Omental fat pad (tissue), 3 donors: ENCODE measurements at regions not wholly inside any gene's neighbourhood (a gene's known extent, or its start where the extent isn't known, plus 50 kb on each side); places are given as distances from the start of the nearest gene placed in this dataset.

Experiments used
- ATAC-seq: fragments of 150-250 bp; one replicate; pipeline ENCODE4 v1.9.1; 2016; ENCODE audit warnings: mild to moderate bottlenecking, moderate library complexity; ENCODE audit not compliant: low FRiP score
- DNase-seq: peaks from one replicate; pipeline ENCODE4 v3.0.0-alpha.2; 2019; ENCODE audit warnings: low spot score
- TF ChIP-seq, protein P1 (sequence below), 3 donors: fragments of 450-650 bp; IDR thresholded peaks; one replicate each; pipeline ENCODE4 v1.5.1; 2016 to 2017; ENCODE audit warnings: antibody characterized with exemption in 3 of 3, mild to moderate bottlenecking in 3 of 3, moderate library complexity in 2 of 3

GRCh38 chr2:8211384-8211783, 470.5 kb upstream of the ID2 start:
- DNase-seq, result no peak
- TF ChIP-seq, protein P1, sequence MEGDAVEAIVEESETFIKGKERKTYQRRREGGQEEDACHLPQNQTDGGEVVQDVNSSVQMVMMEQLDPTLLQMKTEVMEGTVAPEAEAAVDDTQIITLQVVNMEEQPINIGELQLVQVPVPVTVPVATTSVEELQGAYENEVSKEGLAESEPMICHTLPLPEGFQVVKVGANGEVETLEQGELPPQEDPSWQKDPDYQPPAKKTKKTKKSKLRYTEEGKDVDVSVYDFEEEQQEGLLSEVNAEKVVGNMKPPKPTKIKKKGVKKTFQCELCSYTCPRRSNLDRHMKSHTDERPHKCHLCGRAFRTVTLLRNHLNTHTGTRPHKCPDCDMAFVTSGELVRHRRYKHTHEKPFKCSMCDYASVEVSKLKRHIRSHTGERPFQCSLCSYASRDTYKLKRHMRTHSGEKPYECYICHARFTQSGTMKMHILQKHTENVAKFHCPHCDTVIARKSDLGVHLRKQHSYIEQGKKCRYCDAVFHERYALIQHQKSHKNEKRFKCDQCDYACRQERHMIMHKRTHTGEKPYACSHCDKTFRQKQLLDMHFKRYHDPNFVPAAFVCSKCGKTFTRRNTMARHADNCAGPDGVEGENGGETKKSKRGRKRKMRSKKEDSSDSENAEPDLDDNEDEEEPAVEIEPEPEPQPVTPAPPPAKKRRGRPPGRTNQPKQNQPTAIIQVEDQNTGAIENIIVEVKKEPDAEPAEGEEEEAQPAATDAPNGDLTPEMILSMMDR (IDR thresholded peaks at IDR 0.05), result no peak
- ATAC-seq, result no peak

DNA sequence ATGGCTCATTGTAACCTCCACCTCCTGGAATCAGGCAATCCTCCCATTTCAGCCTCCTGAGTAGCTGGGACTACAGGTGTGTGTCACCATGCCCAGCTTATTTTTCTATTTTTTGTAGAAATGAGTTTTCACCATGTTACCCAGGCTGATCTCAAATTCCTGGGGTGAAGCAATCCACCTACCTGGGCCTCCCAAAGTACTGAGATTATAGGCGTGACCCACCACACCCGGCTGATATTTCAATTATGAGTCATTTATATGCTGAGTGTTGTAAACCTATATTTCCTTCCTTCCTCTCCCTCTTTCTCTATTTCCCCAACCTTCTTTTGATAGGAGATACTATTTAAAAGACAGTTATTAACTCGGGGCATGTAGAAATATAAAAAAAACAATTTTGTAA, 469.6 kb upstream of the ID2 start:
- no peak for ATAC-seq
- TF ChIP-seq, protein P1 (IDR thresholded peaks at IDR 0.05), result no peak
- DNase-seq, result no peak

- TF ChIP-seq, protein P1 (IDR thresholded peaks at IDR 0.05), result no peak
Observed at GRCh38 chr2:8214036-8214615, 467.7 kb upstream of the ID2 start.

GRCh38 chr2:8215159-8215863, 466.5 kb upstream of the ID2 start:
- DNase-seq (no peak), ATAC-seq (no peak)
- TF ChIP-seq, protein P1 (IDR thresholded peaks at IDR 0.05), result no peak

More at GRCh38 chr2:8214036-8214615, 467.7 kb upstream of the ID2 start:
- ATAC-seq (no peak), DNase-seq (no peak)

DNA sequence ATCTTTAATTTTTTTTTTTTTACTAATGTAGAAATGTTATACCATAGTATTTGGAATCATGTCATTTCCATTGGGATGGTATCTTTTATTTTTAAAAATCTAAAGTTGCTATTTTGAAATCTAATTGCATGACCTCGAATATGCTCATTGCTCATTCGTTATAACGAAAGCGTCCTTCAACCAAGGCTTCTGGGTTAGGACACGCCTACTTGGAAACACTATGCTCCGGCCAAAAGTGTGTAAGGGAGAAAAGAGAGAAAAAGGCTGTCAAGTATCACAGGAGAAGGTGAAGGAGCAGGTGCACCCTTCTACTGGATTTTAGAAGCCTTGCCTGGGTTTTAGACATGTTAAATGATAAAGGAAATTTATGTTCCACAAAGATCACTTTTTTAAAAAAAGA, 465.9 kb upstream of the ID2 start:
- ATAC-seq, result peak; percentile 51
- no peak for DNase-seq
- TF ChIP-seq, protein P1 (IDR thresholded peaks at IDR 0.05), result no peak

- DNase-seq (no peak), ATAC-seq (no peak)
- TF ChIP-seq, protein P1 (IDR thresholded peaks at IDR 0.05), result no peak
Observed at GRCh38 chr2:8216397-8216796, 465.5 kb upstream of the ID2 start.

GRCh38 chr2:8217468-8218030, 464.3 kb upstream of the ID2 start:
- ATAC-seq (no peak), DNase-seq (no peak)
- TF ChIP-seq, protein P1 (IDR thresholded peaks at IDR 0.05), result no peak
